ENCODE measurements at regions not wholly inside any gene's neighbourhood (a gene's known extent, or its start where the extent isn't known, plus 50 kb on each side); places are given as distances from the start of the nearest gene placed in this dataset.

- TF ChIP-seq CTCF (conservative IDR thresholded peaks at IDR 0.05; ENCODE audit: low read depth, low read length) (no peak), EZH2 (IDR thresholded peaks at IDR 0.05; ENCODE audit: low read length, unreplicated experiment) (no peak), EZH2phosphoT487 (IDR thresholded peaks at IDR 0.05; ENCODE audit: borderline replicate concordance, low read length) (no peak)
These were observed 541.9 kb upstream of the UBE2E2 start for GRCh38 chr3:22661121-22661700.
